ENCODE measurements at regions not wholly inside any gene's neighbourhood (a gene's known extent, or its start where the extent isn't known, plus 50 kb on each side); places are given as distances from the start of the nearest gene placed in this dataset.
"Not testable (repeated sequence)": the region's sequence is repeated elsewhere in the genome, so short reads cannot be mapped to it uniquely, and the experiment has no call there.

DNA sequence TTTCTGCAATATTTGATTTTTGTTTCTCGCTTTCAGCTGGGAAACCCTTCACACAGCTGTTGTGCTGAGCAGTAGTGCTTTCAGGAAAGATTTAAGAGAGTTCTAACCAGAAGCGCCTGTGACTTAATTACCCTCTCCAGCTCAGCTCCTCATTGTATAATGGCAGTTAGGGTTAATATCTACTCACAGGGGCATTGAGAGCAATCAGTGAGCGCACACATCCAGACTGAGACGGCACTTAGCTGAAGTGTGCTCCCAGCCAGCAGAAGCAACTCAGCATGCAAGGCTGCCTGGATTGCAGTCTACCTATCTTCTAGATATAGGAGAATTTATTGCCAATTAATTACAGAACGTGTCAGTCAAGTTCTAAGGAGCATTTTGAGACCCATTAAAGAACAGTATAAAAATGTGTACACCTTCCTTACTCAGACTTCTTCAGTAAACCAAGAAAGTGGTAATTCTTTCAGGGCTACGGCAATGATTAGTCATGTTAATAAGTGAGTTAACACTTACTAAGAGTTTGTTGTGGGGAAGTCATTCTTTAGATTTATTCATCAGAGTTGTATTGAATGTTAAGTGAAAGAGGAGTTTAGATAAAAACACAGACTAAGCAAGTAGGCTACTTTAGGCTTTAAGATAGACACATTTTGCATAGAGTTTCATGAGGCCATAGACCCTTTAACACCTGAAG lies 111.7 kb upstream of the PCAT7 start:
- TF ChIP-seq, protein P1, sequence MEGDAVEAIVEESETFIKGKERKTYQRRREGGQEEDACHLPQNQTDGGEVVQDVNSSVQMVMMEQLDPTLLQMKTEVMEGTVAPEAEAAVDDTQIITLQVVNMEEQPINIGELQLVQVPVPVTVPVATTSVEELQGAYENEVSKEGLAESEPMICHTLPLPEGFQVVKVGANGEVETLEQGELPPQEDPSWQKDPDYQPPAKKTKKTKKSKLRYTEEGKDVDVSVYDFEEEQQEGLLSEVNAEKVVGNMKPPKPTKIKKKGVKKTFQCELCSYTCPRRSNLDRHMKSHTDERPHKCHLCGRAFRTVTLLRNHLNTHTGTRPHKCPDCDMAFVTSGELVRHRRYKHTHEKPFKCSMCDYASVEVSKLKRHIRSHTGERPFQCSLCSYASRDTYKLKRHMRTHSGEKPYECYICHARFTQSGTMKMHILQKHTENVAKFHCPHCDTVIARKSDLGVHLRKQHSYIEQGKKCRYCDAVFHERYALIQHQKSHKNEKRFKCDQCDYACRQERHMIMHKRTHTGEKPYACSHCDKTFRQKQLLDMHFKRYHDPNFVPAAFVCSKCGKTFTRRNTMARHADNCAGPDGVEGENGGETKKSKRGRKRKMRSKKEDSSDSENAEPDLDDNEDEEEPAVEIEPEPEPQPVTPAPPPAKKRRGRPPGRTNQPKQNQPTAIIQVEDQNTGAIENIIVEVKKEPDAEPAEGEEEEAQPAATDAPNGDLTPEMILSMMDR (IDR thresholded peaks at IDR 0.05; ENCODE audit: extremely low read depth, missing control alignments), result no peak
- no peak for DNase-seq (ENCODE audit: low spot score)

DNA sequence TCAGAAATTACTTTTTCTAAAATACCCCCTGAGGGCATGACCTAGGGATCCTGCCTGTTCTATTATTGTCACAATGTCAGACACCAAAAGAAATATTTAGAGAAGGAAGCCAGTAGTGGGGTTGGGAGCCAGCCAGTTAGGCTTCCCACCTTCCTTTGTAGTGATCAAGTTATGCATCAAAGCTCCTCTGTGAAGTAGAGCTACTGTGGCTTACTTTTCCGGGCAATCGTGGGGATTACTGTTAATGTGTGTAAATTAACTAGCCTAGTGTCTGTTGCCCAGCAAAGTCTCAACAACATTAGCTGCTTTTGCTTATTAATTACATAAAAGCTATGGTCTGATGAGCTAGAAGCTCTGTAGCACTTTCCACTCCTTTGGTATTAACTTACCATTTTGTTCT lies 109.0 kb upstream of the PCAT7 start:
- TF ChIP-seq, protein P1 (IDR thresholded peaks at IDR 0.05; ENCODE audit: extremely low read depth, missing control alignments), result no peak
- DNase-seq (ENCODE audit: low spot score), result no peak

DNA sequence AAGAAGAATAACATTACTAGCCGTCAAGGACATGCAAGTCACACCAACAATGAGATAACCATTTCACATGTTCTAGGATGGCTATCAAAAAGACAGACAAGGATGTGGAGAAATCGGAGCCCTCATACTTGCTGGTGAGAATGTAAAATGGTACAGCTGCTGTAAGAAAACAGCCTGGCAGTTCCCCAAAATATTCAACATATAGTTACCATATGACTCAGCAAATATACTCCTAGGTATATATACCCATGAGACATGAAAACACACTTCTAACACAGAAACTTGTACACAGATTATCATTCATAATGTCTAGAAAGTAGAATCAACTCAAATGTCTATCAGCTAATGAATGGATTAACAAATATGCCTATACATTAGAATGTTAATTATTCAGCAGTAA lies 105.4 kb upstream of the PCAT7 start:
- DNase-seq (ENCODE audit: low spot score), result no peak
- TF ChIP-seq, protein P1 (IDR thresholded peaks at IDR 0.05; ENCODE audit: extremely low read depth, missing control alignments), result no peak

DNA sequence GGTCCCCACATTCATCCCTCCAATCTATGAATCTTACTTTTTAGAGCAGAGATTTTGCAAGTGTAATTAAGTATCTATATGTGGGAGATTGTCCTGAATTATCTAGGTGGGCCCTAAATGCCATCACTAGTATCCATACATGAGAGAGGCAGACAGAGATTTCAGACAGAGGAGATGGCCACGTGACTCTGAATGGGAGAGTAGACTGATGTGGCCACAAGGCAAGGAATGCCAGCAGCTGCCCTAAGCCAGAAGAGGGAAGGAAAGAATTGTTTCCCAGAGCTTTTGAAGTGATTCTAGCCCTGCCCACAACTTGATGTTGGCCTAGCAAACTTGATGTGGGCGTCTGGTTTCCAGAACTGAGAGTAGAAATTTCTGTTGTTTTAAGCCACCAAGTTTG lies 90.1 kb upstream of the PCAT7 start:
- TF ChIP-seq, protein P1 (IDR thresholded peaks at IDR 0.05; ENCODE audit: extremely low read depth, missing control alignments), result no peak
- DNase-seq (ENCODE audit: low spot score), result no peak

DNA sequence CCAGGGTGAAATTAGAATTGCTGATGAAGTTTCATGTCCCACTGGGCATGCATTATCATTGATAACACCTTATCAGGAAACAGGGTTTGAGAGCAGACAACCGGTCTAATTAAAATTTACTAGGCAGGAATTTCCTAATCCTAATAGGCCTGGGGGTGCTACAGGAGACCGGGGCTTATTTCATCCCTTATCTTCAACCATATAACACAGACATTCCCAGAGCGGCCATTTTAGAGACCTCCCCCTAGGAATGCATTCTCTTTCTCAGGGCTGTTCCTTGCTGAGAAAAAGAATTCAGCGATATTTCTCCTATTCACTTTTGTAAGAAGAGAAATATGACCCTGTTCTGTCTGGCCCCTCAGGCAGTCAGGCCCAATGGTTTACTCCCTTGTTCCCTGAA lies 82.8 kb upstream of the PCAT7 start:
- DNase-seq (ENCODE audit: low spot score), result not testable (repeated sequence)

DNA sequence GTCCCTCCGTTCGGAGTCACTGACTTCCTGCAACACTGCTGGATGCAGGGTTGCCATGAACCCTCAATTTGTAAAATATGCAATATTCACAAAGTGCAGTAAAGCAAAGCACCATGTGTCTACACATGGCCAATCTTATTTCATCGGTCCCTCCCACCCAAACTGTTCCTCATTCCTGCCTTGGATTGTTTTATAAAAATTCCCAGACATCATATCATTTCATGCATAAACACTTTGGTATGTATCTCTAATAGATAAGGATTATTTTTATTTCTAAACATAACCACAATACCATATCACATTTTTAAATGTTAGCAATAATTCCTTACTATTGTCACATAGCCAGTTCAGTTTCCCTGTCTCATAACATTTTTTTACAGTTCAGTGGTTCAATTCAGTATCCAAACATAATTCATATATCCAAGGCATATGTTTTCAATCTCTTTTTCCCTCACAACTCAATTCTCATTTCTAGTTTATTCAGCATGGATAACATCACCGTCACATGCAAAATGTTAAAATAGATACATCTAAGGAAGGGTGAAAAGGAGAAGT lies 82.0 kb upstream of the PCAT7 start:
- no peak for DNase-seq (ENCODE audit: low spot score)
- TF ChIP-seq, protein P1 (IDR thresholded peaks at IDR 0.05; ENCODE audit: extremely low read depth, missing control alignments), result no peak

DNA sequence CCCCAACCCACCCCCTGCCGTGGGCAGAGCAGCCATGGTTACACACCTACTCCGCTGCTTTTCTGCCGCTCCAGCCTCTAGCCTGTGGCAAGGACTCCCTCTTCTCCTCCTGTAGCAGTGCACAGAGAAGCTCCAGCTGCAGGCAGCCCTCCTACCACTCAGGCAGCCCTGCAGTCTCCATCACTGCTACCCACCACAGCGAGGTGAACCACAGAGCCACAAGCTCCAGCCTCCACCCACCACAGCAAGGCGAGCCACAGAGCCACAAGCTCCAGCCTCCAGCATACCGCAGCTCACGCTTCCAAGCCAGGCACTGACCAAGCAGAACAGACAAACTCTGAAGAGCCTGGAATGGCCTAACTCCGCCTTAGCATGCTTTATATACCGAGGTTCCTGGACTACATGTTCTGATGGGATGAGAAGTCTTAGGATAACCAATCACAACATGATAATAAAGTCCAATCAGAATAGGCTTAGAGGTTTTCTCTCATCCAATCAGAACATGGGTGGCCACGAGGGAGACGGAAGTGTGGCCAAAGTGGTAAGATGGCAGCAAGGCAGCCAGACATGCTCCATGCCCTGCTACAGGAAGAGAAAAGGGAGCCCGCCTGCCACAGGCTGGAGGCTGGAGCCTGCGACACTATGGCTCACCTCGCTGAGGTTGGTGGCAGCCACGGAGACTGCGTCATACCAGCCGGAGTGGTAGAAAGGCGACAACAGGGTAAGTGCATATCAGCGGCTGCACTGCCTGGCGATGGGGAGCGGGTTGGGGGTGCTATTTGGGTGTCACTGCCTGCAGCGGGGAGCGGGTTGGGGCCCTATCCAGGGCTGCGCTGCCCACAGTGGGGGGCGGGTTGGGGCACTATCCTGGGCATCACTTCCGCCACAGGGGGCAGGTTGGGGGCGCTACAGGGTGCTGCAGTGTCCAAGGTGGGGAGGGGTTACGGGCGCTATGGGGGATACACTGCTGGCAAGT lies 75.8 kb upstream of the PCAT7 start:
- DNase-seq (ENCODE audit: low spot score), result no peak

More for the DNA sequence above, 75.8 kb upstream of the PCAT7 start:
- TF ChIP-seq, protein P1 (IDR thresholded peaks at IDR 0.05; ENCODE audit: extremely low read depth, missing control alignments), result no peak
